Esophagus squamous epithelium (tissue), 4 donors: ENCODE measurements at regions not wholly inside any gene's neighbourhood (a gene's known extent, or its start where the extent isn't known, plus 50 kb on each side); places are given as distances from the start of the nearest gene placed in this dataset.

Experiments used
- POLR2A ChIP-seq, 4 donors: fragments of 450-650 bp; IDR thresholded peaks; one replicate each; pipeline ENCODE4 v1.6.1; 2017; ENCODE audit warnings: antibody characterized with exemption in 4 of 4, mild to moderate bottlenecking in 4 of 4, moderate library complexity in 3 of 4
- TF ChIP-seq, protein P1 (sequence below), 6 experiments: fragments of 450-650 bp in 4 of 6; fragments of 200-600 bp in 2 of 6; sonication (generic) in 2 of 6; IDR thresholded peaks; one replicate each; pipeline ENCODE4 v1.5.1; 2016 to 2019; ENCODE audit warnings: antibody characterized with exemption in 6 of 6, mild to moderate bottlenecking in 4 of 6, moderate library complexity in 4 of 6

- no peak for TF ChIP-seq POLR2A (IDR thresholded peaks at IDR 0.05)
- TF ChIP-seq, protein P1, sequence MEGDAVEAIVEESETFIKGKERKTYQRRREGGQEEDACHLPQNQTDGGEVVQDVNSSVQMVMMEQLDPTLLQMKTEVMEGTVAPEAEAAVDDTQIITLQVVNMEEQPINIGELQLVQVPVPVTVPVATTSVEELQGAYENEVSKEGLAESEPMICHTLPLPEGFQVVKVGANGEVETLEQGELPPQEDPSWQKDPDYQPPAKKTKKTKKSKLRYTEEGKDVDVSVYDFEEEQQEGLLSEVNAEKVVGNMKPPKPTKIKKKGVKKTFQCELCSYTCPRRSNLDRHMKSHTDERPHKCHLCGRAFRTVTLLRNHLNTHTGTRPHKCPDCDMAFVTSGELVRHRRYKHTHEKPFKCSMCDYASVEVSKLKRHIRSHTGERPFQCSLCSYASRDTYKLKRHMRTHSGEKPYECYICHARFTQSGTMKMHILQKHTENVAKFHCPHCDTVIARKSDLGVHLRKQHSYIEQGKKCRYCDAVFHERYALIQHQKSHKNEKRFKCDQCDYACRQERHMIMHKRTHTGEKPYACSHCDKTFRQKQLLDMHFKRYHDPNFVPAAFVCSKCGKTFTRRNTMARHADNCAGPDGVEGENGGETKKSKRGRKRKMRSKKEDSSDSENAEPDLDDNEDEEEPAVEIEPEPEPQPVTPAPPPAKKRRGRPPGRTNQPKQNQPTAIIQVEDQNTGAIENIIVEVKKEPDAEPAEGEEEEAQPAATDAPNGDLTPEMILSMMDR (IDR thresholded peaks at IDR 0.05) = no peak
Observed at GRCh38 chr5:74497706-74498105, 142.8 kb downstream of the ENC1 start.
